ENCODE measurements at regions not wholly inside any gene's neighbourhood (a gene's known extent, or its start where the extent isn't known, plus 50 kb on each side); places are given as distances from the start of the nearest gene placed in this dataset.
"Not testable (repeated sequence)": the region's sequence is repeated elsewhere in the genome, so short reads cannot be mapped to it uniquely, and the experiment has no call there.

- DNase-seq = no peak
Observed at GRCh38 chr10:11663763-11664555, 52.5 kb upstream of the USP6NL start.

DNA sequence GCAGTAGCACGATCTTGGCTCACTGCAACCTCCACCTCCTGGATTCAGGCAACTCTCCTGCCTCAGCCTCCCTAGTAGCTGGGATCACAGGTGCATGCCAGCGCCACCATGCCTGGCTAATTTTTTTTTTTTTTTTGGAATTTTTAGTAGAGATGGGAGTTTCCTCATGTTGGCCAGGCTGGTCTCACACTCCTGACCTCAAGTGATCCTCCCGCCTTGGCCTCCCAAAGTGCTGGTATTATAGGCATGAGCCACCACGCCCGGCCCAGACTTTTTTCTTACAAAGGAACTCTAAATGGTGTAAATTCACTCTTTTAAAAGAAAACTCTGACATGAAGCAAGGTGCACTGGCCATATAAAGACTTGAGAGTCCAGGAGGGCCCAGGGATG lies 51.7 kb upstream of the USP6NL start:
- not testable (repeated sequence) for DNase-seq

DNA sequence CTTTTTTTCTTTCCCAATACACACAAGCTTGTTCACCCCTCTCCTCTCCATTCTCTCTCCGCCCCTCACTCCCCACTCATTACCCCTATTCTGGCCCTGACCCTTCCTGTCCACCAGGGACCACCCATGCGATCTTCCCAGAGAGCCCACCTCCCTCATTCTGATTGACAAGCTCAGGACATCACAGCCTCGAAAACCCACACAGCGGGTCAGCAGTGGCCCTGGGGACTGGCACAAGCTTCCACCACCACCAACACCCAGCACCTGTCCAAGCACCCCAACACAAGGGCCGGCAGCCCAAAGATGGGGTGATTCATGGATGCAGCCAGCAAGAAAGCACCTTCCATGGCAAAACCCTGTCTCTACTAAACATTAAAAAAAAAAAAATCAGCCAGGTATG lies 50.0 kb upstream of the USP6NL start:
- DNase-seq = no peak

Data from MV-4-11 (cell line).